Liver (tissue), 8 donors: ENCODE measurements at regions not wholly inside any gene's neighbourhood (a gene's known extent, or its start where the extent isn't known, plus 50 kb on each side); places are given as distances from the start of the nearest gene placed in this dataset.

ENCODE experiments used
- DNase-seq: peaks from one replicate; pipeline ENCODE4 v3.0.0-alpha.2; 2017; ENCODE audit warnings: low spot score
- H3K27ac ChIP-seq, 2 donors: one replicate each; pipeline ENCODE4 v1.7.0; 2013; ENCODE audit warnings: inconsistent platforms in 2 of 2, low read length in 2 of 2, control low read depth in 1 of 2, low read depth in 1 of 2, mild to moderate bottlenecking in 1 of 2
- H3K27me3 ChIP-seq, 4 donors: one replicate each; pipeline versions ENCODE4 v1.6.1 to v1.7.0; 2013; ENCODE audit warnings: low read length in 3 of 4, inconsistent platforms in 1 of 4, mild to moderate bottlenecking in 1 of 4, moderate library complexity in 1 of 4; ENCODE audit not compliant: control insufficient read depth in 4 of 4, insufficient read depth in 4 of 4
- H3K36me3 ChIP-seq, 4 donors: one replicate each; pipeline versions ENCODE4 v1.6.1 to v1.7.0; 2013; ENCODE audit warnings: low read length in 3 of 4, mild to moderate bottlenecking in 3 of 4, low read depth in 1 of 4, moderate library complexity in 1 of 4; ENCODE audit not compliant: control insufficient read depth in 4 of 4, insufficient read depth in 3 of 4
- H3K4me1 ChIP-seq, 4 donors: one replicate each; pipeline versions ENCODE4 v1.6.1 to v1.7.0; 2013; ENCODE audit warnings: low read length in 3 of 4, mild to moderate bottlenecking in 3 of 4, moderate library complexity in 1 of 4; ENCODE audit not compliant: control insufficient read depth in 4 of 4, insufficient read depth in 4 of 4
- H3K4me3 ChIP-seq, 3 donors: one replicate each; pipeline versions ENCODE4 v1.6.1 to v1.7.0; 2013; ENCODE audit warnings: low read length in 3 of 3, control low read depth in 1 of 3, low read depth in 1 of 3, mild to moderate bottlenecking in 1 of 3
- H3K9ac ChIP-seq, 2 donors: one replicate each; pipeline ENCODE4 v1.7.0; 2013; ENCODE audit warnings: low read length in 2 of 2, mild to moderate bottlenecking in 2 of 2, moderate library complexity in 2 of 2, control low read depth in 1 of 2, low read depth in 1 of 2
- H3K9me3 ChIP-seq, 4 donors: one replicate each; pipeline versions ENCODE4 v1.6.1 to v1.7.0; 2013; ENCODE audit warnings: low read length in 3 of 4; ENCODE audit not compliant: control insufficient read depth in 4 of 4
- EGR1 ChIP-seq, 2 donors: IDR thresholded peaks; 2 replicates each; pipeline ENCODE4 v1.6.1; 2016 to 2018; ENCODE audit warnings: antibody characterized with exemption in 2 of 2, low read depth in 2 of 2
- FOXA1 ChIP-seq: IDR thresholded peaks from 2 replicates; pipeline ENCODE4 v1.6.1; 2016; ENCODE audit warnings: antibody characterized with exemption
- FOXA2 ChIP-seq: IDR thresholded peaks from 2 replicates; pipeline ENCODE4 v1.6.1; 2016; ENCODE audit warnings: antibody characterized with exemption
- GABPA ChIP-seq, 2 donors: IDR thresholded peaks in 1 of 2; conservative IDR thresholded peaks in 1 of 2; 2 replicates each; pipeline ENCODE4 v1.6.1; 2016; ENCODE audit warnings: antibody characterized with exemption in 2 of 2, mild to moderate bottlenecking in 1 of 2, moderate library complexity in 1 of 2
- JUND ChIP-seq, 2 donors: IDR thresholded peaks; 2 replicates each; pipeline ENCODE4 v1.6.1; 2016; ENCODE audit warnings: antibody characterized with exemption in 2 of 2
- NR2F2 ChIP-seq: IDR thresholded peaks from 2 replicates; pipeline ENCODE4 v1.6.1; 2016; ENCODE audit warnings: antibody characterized with exemption
- RAD21 ChIP-seq, 2 donors: IDR thresholded peaks; 2 replicates each; pipeline ENCODE4 v1.6.1; 2016; ENCODE audit warnings: antibody characterized with exemption in 2 of 2, mild to moderate bottlenecking in 2 of 2
- RXRA ChIP-seq, 2 donors: IDR thresholded peaks; 2 replicates each; pipeline ENCODE4 v1.6.1; 2017 to 2018; ENCODE audit warnings: antibody characterized with exemption in 2 of 2, mild to moderate bottlenecking in 1 of 2
- SP1 ChIP-seq: IDR thresholded peaks from 2 replicates; pipeline ENCODE4 v1.6.1; 2018; ENCODE audit warnings: antibody characterized with exemption, mild to moderate bottlenecking
- TAF1 ChIP-seq: conservative IDR thresholded peaks from 2 replicates; pipeline ENCODE4 v1.6.1; 2016; ENCODE audit warnings: antibody characterized with exemption, mild to moderate bottlenecking
- YY1 ChIP-seq: IDR thresholded peaks from 2 replicates; pipeline ENCODE4 v1.6.1; 2016; ENCODE audit warnings: antibody characterized with exemption, mild to moderate bottlenecking
- WGBS: extraction: QIAGEN DNeasy Blood & Tissue Kit; methylation state at CpG from one replicate; pipeline ENCODE4 v1.1.7; 2013; 5-methylcytosine and 5-hydroxymethylcytosine counted together
- TF ChIP-seq, protein P1 (sequence below): IDR thresholded peaks from 2 replicates; pipeline ENCODE4 v1.6.1; 2016; ENCODE audit warnings: antibody characterized with exemption
- TF ChIP-seq, protein P2 (sequence below): IDR thresholded peaks from 2 replicates; pipeline ENCODE4 v1.6.1; 2016; ENCODE audit warnings: antibody characterized with exemption, mild to moderate bottlenecking
- TF ChIP-seq, protein P3 (sequence below): IDR thresholded peaks from 2 replicates; pipeline ENCODE4 v1.6.1; 2016; ENCODE audit warnings: antibody characterized with exemption
- TF ChIP-seq, protein P4 (sequence below): fragments of 150-350 bp; IDR thresholded peaks from 2 replicates; pipeline ENCODE4 v1.5.1; 2017; ENCODE audit warnings: improper control_type of control experiment, low read depth, low read length; ENCODE audit not compliant: missing input control
- TF ChIP-seq, protein P5 (sequence below): IDR thresholded peaks from 2 replicates; pipeline ENCODE4 v1.6.1; 2016; ENCODE audit warnings: antibody characterized with exemption
- donor health status: healthy.
- donor health status: healthy.
- donor health status: healthy.
- donor health status: healthy.
- donor health status: healthy.

DNA sequence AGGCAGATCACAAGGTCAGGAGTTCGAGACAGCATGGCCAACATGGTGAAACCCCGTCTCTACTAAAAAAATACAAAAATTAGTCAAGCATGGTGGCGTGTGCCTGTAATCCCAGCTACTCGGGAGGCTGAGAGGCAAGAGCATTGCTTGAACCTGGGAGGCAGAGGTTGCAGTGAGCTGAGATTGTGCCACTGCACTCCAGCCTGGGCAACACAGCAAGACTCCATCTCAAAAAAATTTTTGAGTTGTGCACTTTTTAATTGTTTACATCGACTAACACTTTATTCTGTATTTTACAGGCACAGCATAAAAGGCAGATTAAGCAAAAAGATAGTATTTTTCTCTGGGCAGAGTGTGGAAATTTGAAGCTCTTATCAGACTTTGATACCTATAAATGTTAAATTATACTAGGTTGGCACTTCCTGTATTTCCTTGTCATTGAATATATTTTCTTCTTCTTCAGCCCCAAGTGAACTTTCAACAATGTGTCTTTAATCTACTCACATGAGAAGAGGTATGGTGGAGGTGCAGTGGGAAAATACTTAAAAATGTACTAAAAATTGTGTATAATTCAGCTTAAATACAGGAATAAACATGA, 180.6 kb upstream of the ELL2 start:
- no peak for TF ChIP-seq SP1
- TF ChIP-seq, protein P1, sequence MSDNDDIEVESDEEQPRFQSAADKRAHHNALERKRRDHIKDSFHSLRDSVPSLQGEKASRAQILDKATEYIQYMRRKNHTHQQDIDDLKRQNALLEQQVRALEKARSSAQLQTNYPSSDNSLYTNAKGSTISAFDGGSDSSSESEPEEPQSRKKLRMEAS: no peak
- TF ChIP-seq, protein P2, sequence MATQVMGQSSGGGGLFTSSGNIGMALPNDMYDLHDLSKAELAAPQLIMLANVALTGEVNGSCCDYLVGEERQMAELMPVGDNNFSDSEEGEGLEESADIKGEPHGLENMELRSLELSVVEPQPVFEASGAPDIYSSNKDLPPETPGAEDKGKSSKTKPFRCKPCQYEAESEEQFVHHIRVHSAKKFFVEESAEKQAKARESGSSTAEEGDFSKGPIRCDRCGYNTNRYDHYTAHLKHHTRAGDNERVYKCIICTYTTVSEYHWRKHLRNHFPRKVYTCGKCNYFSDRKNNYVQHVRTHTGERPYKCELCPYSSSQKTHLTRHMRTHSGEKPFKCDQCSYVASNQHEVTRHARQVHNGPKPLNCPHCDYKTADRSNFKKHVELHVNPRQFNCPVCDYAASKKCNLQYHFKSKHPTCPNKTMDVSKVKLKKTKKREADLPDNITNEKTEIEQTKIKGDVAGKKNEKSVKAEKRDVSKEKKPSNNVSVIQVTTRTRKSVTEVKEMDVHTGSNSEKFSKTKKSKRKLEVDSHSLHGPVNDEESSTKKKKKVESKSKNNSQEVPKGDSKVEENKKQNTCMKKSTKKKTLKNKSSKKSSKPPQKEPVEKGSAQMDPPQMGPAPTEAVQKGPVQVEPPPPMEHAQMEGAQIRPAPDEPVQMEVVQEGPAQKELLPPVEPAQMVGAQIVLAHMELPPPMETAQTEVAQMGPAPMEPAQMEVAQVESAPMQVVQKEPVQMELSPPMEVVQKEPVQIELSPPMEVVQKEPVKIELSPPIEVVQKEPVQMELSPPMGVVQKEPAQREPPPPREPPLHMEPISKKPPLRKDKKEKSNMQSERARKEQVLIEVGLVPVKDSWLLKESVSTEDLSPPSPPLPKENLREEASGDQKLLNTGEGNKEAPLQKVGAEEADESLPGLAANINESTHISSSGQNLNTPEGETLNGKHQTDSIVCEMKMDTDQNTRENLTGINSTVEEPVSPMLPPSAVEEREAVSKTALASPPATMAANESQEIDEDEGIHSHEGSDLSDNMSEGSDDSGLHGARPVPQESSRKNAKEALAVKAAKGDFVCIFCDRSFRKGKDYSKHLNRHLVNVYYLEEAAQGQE: no peak
- no peak for TF ChIP-seq EGR1 (IDR thresholded peaks at IDR 0.05; ENCODE audit: low read depth in 2 of 2)
- no peak for TF ChIP-seq RXRA (IDR thresholded peaks at IDR 0.05)
- TF ChIP-seq, protein P3, sequence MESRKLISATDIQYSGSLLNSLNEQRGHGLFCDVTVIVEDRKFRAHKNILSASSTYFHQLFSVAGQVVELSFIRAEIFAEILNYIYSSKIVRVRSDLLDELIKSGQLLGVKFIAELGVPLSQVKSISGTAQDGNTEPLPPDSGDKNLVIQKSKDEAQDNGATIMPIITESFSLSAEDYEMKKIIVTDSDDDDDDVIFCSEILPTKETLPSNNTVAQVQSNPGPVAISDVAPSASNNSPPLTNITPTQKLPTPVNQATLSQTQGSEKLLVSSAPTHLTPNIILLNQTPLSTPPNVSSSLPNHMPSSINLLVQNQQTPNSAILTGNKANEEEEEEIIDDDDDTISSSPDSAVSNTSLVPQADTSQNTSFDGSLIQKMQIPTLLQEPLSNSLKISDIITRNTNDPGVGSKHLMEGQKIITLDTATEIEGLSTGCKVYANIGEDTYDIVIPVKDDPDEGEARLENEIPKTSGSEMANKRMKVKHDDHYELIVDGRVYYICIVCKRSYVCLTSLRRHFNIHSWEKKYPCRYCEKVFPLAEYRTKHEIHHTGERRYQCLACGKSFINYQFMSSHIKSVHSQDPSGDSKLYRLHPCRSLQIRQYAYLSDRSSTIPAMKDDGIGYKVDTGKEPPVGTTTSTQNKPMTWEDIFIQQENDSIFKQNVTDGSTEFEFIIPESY: no peak
- TF ChIP-seq NR2F2: no peak
- TF ChIP-seq YY1: no peak
- TF ChIP-seq FOXA2: no peak
- no peak for TF ChIP-seq JUND (IDR thresholded peaks at IDR 0.05)
- TF ChIP-seq, protein P4, sequence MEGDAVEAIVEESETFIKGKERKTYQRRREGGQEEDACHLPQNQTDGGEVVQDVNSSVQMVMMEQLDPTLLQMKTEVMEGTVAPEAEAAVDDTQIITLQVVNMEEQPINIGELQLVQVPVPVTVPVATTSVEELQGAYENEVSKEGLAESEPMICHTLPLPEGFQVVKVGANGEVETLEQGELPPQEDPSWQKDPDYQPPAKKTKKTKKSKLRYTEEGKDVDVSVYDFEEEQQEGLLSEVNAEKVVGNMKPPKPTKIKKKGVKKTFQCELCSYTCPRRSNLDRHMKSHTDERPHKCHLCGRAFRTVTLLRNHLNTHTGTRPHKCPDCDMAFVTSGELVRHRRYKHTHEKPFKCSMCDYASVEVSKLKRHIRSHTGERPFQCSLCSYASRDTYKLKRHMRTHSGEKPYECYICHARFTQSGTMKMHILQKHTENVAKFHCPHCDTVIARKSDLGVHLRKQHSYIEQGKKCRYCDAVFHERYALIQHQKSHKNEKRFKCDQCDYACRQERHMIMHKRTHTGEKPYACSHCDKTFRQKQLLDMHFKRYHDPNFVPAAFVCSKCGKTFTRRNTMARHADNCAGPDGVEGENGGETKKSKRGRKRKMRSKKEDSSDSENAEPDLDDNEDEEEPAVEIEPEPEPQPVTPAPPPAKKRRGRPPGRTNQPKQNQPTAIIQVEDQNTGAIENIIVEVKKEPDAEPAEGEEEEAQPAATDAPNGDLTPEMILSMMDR: no peak
- no peak for TF ChIP-seq FOXA1
- no peak for TF ChIP-seq TAF1
- TF ChIP-seq RAD21 (IDR thresholded peaks at IDR 0.05): no peak
- TF ChIP-seq GABPA (IDR thresholded peaks at IDR 0.05 in 1 of 2, conservative IDR thresholded peaks at IDR 0.05 in 1 of 2): no peak
- TF ChIP-seq, protein P5, sequence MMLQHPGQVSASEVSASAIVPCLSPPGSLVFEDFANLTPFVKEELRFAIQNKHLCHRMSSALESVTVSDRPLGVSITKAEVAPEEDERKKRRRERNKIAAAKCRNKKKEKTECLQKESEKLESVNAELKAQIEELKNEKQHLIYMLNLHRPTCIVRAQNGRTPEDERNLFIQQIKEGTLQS: no peak
- 93% methylated on average over 5 of the region's 5 CpGs for WGBS
- H3K27ac ChIP-seq: no peak overlapping the region
- peaks cover 0 to 2% (median 0%) of the 10 kb centered on the region in 4 donors for H3K4me1 ChIP-seq
- H3K9ac ChIP-seq: no peak overlapping the region
- no peaks in the 10 kb centered on the region for H3K9me3 ChIP-seq
- H3K4me3 ChIP-seq: no peak overlapping the region
- no peaks in the 10 kb centered on the region for H3K27me3 ChIP-seq
- H3K36me3 ChIP-seq: no peaks in the 10 kb centered on the region
- DNase-seq: no peak

DNA sequence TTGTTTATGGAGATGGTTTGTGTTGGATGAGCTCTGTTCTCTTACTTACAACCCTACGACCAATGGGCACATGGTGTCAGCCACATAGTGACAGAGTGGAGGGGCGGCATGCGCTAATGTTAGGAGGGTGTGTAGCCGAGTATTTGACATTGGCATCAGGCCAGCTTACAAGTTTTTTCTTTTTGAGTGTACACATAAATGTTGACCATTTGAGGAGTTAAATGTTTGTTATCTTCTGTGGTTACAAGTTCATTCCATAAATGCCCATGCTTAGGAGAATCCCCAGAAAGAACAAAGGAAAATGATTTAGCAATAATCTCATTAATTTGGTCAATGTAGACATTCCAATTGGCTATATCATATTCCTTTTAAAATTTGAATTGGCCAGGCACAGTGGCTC, 180.1 kb upstream of the ELL2 start:
- no peak overlapping the region for H3K4me3 ChIP-seq
- H3K9ac ChIP-seq: no peak overlapping the region
- H3K36me3 ChIP-seq: no peaks in the 10 kb centered on the region
- no peak overlapping the region for H3K27ac ChIP-seq
- no peak for TF ChIP-seq EGR1 (IDR thresholded peaks at IDR 0.05; ENCODE audit: low read depth in 2 of 2)
- TF ChIP-seq SP1: no peak
- H3K27me3 ChIP-seq: no peaks in the 10 kb centered on the region
- no peaks in the 10 kb centered on the region for H3K9me3 ChIP-seq
- H3K4me1 ChIP-seq: peaks cover 0 to 2% (median 0%) of the 10 kb centered on the region in 4 donors
- no peak for DNase-seq
- WGBS: 67% methylated on average over 4 of the region's 4 CpGs
